ENCODE measurements at regions not wholly inside any gene's neighbourhood (a gene's known extent, or its start where the extent isn't known, plus 50 kb on each side); places are given as distances from the start of the nearest gene placed in this dataset.

- TF ChIP-seq CTCF (IDR thresholded peaks at IDR 0.05), result no peak
- TF ChIP-seq POLR2A (IDR thresholded peaks at IDR 0.05), result no peak
Measured at GRCh38 chr7:19401461-19401860, 256.2 kb upstream of the FERD3L start.
